ENCODE measurements at regions not wholly inside any gene's neighbourhood (a gene's known extent, or its start where the extent isn't known, plus 50 kb on each side); places are given as distances from the start of the nearest gene placed in this dataset.

- DNase-seq (ENCODE audit: low spot score), result no peak
Observed at GRCh38 chr5:58106754-58107410, 353.0 kb downstream of the PLK2 start.

DNA sequence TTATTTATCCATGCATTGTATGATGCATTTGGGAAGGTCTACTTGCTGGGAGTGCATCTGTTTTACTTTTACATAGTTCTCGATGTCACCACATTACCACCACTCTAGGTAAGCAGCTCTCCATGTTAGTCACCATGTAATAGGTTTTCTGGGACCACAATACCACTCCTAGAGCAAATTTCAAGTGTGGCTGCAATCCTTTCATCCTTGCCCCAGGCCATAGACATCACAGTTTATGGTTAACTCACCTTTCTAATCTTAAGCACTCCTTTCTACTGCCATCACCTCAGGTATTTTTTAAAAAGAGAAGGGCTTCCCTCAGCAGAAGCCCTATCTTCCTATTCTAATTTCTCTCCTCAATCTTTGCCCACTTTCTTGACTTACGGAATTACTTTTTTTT lies 354.1 kb downstream of the PLK2 start:
- DNase-seq (ENCODE audit: low spot score), result no peak

- no peak for DNase-seq (ENCODE audit: low spot score)
Observed at GRCh38 chr5:58099257-58099656, 360.6 kb downstream of the PLK2 start.

DNA sequence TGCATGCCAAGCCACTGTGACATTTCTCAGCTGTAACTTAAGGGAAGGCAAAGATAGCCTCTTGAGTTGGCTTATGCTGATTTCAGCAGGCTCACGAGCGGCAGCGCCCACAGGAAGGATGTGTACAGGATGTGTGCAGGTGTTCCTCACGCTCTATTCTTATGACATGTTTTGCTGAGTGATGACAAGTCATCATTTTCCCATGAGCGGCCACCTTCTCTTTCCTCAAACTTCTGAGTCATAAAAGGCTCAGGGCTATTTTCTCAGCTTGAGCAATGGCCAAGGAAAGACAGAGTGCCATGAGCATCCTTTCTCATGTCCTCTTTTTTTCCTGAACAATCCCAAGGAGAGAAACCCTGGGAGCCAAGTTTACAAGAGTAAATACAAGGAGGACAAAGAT lies 365.9 kb downstream of the PLK2 start:
- DNase-seq (ENCODE audit: low spot score), result no peak

- DNase-seq (ENCODE audit: low spot score), result no peak
Observed at GRCh38 chr5:58090704-58091103, 369.2 kb downstream of the PLK2 start.

DNA sequence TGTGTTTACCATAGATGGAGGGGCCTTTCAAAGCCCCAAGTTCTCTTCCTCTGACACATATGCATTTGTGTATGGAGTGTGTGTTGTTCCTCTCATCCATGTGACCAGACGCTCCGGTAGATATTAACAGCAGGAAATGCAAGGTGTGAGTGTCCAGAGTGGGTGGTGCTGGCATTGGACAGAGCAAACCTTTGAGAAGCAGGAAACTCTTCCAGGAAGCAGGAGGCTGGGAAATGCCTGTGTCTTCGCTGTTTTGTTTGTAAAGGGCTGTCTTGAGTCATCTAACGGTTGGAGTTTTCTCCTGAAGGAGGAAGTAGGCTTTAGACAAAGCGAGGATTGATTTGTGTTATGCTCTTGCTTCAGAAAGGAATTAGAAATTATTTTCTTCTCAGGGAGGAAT lies 370.9 kb downstream of the PLK2 start:
- DNase-seq (ENCODE audit: low spot score), result no peak

GRCh38 chr5:58087905-58088304 lies 372.0 kb downstream of the PLK2 start:
- no peak for DNase-seq (ENCODE audit: low spot score)

GRCh38 chr5:58087123-58087522 lies 372.8 kb downstream of the PLK2 start:
- no peak for DNase-seq (ENCODE audit: low spot score)

GRCh38 chr5:58085800-58086199 lies 374.1 kb downstream of the PLK2 start:
- no peak for DNase-seq (ENCODE audit: low spot score)

- DNase-seq (ENCODE audit: low spot score), result no peak
Observed at GRCh38 chr5:58081435-58081834, 378.5 kb downstream of the PLK2 start.

DNA sequence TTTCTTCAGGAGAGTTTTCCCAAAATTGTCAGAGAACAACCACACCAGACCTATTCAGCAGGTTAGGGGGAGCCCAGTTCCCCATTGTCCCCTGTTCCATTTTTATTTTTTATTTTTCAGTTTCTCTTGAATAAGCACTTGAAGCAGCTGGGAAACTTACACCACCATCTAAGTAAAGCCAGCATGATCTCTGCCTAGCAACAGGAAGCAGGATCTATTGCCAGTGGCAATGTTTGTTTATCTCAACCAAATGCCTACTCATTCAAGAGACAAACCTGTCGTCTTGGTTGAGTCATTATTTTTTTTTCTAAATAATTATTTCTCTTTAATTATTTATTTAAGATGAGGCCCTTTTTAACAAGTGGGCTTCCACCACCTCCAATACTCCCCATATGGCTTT lies 379.3 kb downstream of the PLK2 start:
- DNase-seq (ENCODE audit: low spot score), result no peak

DNA sequence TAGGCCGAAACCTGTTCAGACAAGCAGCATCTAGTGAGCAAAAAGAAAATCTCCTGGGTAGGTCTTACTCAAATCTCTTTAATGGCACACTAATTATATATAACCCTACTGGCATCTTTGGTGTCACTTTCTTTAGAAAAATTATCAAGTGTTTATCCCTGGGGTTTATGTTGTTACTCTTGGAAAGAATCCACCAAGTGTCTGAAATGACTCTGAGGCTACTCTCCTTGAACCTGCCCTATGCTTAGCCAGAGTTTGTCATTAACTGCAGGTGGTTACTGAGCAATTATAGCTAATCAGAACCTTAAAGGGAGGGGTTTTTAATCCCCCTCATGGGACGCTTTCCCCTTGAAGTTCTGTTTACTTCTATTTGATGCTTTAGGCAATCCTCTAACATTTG lies 381.9 kb downstream of the PLK2 start:
- DNase-seq (ENCODE audit: low spot score), result no peak

DNA sequence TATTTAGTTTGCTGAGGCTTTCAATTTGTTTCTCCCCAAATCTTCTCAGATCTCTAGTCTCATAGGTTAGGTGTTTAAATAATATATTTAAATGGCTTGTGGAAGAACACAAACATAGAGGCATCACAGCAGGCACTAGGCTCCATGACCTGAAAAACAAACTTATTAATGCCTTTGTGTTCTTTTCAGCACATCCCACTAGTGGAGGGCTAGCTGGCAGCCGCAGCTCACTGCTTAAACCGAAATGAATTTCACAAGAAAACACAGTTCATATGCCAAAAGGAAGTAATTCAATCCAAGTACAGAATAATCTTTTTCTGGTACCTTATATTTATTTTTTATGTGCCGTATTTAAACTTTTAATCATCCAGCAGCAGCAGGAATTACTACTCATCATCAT lies 382.5 kb downstream of the PLK2 start:
- DNase-seq (ENCODE audit: low spot score), result no peak

DNA sequence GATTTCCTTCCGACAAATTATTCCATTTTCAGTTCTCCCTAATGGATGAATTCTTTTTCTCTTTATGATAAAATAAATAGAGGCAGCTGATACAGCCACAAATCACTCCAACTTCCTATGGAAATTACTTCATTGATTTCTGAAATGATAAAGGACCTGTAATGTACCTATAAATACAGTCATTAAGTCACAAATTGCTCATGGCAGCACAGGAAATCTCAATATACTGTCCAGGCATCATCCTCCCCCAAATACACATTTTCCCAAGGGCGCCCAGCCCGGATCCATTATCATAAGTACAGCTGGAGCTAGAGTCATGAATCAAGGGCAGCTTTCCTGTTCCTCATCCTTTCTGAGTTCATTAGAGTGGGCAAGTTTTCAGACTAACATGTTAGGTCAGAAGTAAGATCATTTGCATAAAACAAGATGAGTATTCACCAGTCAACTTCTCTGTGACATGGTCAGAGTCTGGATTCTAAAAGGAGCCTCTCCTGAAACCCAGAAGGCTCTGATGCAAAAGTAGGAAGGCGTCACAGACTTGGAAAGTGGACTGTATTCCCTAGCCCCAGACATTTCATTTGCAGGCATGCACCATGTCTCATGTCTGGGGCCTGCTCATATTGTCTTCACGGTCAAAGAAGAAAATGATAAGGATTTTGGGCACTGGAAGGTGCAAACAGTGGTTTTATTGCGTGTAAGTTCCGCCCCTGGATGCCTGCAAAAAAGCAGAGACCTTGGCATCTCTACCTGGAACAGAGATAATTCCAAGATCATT lies 383.2 kb downstream of the PLK2 start:
- DNase-seq (ENCODE audit: low spot score), result no peak

GRCh38 chr5:58075907-58076306 lies 384.0 kb downstream of the PLK2 start:
- DNase-seq (ENCODE audit: low spot score), result no peak

GRCh38 chr5:58074717-58075116 lies 385.2 kb downstream of the PLK2 start:
- DNase-seq (ENCODE audit: low spot score), result no peak

DNA sequence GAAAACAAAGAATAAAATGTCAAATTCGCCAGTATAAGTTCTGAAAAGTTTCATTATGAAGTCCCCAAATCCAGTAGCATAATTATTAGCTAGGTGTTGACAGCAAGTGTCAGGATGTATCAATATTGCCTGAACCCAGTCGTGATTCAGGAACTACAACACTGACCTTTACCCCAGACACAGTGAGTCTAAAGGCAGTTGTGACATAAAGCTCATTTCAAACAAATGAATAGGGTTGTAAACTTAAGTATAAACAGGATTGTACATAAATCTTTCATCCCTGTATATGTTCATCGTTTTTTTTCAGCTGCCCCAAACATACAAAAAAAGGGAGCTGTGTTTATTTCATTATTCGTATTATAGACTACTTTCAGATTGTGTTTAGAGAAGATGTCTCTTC lies 385.7 kb downstream of the PLK2 start:
- no peak for DNase-seq (ENCODE audit: low spot score)

DNA sequence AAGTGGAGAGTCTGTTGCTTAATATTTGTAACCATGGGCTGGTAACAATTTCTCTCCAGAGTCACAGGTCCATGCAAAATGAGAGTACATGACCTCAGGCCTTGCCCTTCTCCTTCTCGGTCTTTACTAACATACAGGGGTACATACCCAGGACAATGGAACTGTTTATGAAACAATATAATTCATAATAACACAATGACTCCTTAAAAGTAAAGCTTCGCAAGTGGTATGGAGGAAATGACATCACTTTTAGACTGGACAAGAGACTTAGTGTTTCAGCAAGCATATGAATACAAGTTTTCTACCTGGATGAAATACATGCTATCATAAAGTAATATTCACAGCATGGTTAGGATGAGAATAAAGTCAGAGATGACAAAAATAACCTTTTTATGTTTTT lies 386.6 kb downstream of the PLK2 start:
- DNase-seq (ENCODE audit: low spot score), result no peak

GRCh38 chr5:58072300-58072965 lies 387.5 kb downstream of the PLK2 start:
- DNase-seq (ENCODE audit: low spot score), result no peak

- DNase-seq (ENCODE audit: low spot score), result no peak
Observed at GRCh38 chr5:58071566-58071965, 388.3 kb downstream of the PLK2 start.

DNA sequence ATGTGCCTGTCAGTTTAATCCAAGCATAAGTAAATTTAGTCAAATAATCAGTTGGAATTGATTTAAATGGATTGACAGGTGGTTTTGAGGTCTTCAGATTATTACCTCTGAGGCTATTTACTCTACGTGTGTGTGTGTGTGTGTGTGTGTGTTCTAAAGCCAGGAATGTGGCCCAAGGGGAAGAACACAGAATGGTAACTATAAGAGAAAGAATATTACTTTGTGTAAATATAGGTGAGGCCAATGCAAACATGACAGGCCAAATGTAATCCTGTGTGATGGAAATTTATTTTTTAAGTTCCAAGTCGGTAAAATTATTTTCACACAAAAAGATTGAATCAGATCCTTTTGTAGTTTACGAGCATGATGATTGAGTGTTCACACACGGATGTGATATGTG lies 390.0 kb downstream of the PLK2 start:
- DNase-seq (ENCODE audit: low spot score), result no peak

DNA sequence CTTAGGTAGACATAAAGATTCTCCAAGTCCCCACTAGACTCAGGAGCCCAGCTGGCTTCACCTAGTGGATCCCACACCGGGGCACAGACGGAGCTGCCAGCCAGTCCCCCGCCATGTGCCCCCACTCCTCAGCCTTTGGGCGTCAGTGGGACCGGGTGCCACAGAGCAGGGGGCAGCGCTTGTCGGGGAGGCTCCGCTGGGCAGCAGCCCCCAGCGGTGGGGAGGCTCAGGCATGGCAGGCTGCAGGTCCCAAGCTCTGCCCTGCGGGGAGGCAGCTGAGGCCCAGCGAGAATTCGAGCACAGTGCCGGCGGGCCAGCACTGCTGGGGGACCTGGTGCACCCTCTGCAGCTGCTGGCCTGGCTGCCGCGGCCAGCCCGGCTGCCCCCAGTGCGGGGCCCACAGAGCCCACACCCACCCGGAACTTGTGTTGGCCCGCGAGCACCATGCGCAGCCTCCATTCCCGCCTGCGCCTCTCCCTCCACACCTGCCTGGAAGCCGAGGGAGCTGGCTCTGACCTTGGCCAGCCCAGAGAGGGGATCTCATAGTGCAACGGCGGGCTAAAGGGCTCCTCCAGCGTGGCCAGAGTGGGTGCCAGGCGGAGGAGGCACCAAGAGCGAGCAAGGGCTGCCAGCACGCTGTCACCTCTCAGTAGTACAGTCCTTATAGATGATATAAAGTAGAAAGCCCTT lies 390.7 kb downstream of the PLK2 start:
- no peak for DNase-seq (ENCODE audit: low spot score)

DNA sequence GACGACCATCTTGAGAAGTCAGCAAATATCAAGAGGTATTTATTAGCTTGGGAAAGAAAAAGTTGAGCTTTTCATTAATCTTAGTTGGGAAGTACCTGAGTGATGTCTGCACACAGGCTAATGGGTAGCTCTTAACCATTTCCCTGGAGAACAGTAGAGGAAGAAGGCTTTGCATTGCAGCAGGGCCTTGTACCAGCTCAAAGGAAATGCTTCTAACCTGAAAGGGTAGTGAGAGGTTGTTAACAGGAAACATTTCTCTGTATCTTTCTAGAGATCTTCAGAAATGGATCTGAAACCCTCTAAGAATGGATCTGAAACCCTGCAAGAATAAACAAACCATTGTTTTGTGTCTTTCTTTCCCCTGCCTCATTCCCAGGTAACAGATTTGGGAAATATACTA lies 393.3 kb downstream of the PLK2 start:
- no peak for DNase-seq (ENCODE audit: low spot score)

Data from hematopoietic multipotent progenitor cell treated with erythropoietin and hydrocortisone succinate and interleukin-3 and kit ligand, for 15 days (in vitro differentiated cells).